ENCODE measurements at regions not wholly inside any gene's neighbourhood (a gene's known extent, or its start where the extent isn't known, plus 50 kb on each side); places are given as distances from the start of the nearest gene placed in this dataset.

GRCh38 chr12:92077530-92077929 lies 68.1 kb downstream of the BTG1 start:
- TF ChIP-seq, protein P1, sequence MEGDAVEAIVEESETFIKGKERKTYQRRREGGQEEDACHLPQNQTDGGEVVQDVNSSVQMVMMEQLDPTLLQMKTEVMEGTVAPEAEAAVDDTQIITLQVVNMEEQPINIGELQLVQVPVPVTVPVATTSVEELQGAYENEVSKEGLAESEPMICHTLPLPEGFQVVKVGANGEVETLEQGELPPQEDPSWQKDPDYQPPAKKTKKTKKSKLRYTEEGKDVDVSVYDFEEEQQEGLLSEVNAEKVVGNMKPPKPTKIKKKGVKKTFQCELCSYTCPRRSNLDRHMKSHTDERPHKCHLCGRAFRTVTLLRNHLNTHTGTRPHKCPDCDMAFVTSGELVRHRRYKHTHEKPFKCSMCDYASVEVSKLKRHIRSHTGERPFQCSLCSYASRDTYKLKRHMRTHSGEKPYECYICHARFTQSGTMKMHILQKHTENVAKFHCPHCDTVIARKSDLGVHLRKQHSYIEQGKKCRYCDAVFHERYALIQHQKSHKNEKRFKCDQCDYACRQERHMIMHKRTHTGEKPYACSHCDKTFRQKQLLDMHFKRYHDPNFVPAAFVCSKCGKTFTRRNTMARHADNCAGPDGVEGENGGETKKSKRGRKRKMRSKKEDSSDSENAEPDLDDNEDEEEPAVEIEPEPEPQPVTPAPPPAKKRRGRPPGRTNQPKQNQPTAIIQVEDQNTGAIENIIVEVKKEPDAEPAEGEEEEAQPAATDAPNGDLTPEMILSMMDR (IDR thresholded peaks at IDR 0.05), result no peak
- no peak for TF ChIP-seq POLR2AphosphoS5 (IDR thresholded peaks at IDR 0.05)
- TF ChIP-seq EP300 (IDR thresholded peaks at IDR 0.05), result no peak
